ENCODE measurements at regions not wholly inside any gene's neighbourhood (a gene's known extent, or its start where the extent isn't known, plus 50 kb on each side); places are given as distances from the start of the nearest gene placed in this dataset.
"Not testable (repeated sequence)": the region's sequence is repeated elsewhere in the genome, so short reads cannot be mapped to it uniquely, and the experiment has no call there.

DNA sequence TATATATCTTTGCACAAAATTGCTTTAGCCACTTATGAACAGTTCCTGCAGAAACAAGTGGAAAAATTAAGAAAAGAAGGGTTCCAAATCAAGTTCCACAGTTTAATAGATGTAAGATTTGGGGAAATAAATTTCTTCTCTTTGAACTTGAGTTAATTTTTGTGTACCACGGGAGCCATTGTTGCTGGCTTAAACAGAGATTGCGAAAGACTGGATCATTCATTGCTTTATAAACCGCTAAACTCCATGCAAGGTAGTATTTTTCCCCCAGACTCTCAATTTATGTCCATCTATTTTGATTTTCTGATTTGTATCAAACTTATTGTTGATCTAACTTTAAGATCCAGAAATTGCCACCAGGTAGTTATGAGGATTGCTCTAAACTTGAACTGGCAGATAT is 246.1 kb upstream of the ADGRL4 start:
- Histone ChIP-seq H3K36me3 (no peaks in the 10 kb centered on the region), H3K4me3 (no peak overlapping the region), H3K27me3 (no peaks in the 10 kb centered on the region), H3K9me3 (no peaks in the 10 kb centered on the region), H3K27ac (replicated peaks in 1 of 4) (no peak overlapping the region), H3K4me1 (no peaks in the 10 kb centered on the region)
- intact Hi-C loops (cut with DNase I) = no loop called here
- no peak for TF ChIP-seq POLR2A (IDR thresholded peaks at IDR 0.05; ENCODE audit: low read depth)
- TF ChIP-seq, protein P1, sequence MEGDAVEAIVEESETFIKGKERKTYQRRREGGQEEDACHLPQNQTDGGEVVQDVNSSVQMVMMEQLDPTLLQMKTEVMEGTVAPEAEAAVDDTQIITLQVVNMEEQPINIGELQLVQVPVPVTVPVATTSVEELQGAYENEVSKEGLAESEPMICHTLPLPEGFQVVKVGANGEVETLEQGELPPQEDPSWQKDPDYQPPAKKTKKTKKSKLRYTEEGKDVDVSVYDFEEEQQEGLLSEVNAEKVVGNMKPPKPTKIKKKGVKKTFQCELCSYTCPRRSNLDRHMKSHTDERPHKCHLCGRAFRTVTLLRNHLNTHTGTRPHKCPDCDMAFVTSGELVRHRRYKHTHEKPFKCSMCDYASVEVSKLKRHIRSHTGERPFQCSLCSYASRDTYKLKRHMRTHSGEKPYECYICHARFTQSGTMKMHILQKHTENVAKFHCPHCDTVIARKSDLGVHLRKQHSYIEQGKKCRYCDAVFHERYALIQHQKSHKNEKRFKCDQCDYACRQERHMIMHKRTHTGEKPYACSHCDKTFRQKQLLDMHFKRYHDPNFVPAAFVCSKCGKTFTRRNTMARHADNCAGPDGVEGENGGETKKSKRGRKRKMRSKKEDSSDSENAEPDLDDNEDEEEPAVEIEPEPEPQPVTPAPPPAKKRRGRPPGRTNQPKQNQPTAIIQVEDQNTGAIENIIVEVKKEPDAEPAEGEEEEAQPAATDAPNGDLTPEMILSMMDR (IDR thresholded peaks at IDR 0.05) = no peak
- no peak for TF ChIP-seq EP300 (IDR thresholded peaks at IDR 0.05)
- TF ChIP-seq POLR2AphosphoS5 (IDR thresholded peaks at IDR 0.05) = no peak
- no peak for DNase-seq (ENCODE audit: extremely low spot score)
- WGBS = 89% methylated on average over 3 of the region's 3 CpGs

DNA sequence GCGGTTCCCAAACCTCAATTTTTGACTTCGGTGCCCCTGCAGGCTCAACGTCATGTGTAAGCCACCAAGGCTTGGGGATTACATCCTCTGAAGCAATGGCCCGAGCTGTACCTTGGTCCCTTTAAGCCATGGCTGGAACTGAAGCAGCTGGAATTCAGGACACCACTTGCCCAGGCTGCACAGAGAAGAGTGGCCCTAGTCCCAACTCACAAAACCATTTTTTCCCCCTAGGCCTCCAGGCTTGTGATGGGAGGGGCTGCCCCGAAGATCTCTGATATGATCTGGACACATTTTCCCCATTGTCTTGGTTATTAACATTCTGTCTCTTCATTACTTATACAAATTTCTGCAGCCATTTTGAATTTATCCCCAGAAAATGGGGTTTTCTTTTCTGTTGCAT is 233.3 kb upstream of the ADGRL4 start:
- H3K36me3 ChIP-seq = no peaks in the 10 kb centered on the region
- intact Hi-C loops (cut with DNase I) = no loop called here
- TF ChIP-seq, protein P1 (IDR thresholded peaks at IDR 0.05) = no peak
- TF ChIP-seq POLR2AphosphoS5 (IDR thresholded peaks at IDR 0.05) (no peak), EP300 (IDR thresholded peaks at IDR 0.05) (no peak), POLR2A (IDR thresholded peaks at IDR 0.05; ENCODE audit: low read depth) (no peak)

DNA sequence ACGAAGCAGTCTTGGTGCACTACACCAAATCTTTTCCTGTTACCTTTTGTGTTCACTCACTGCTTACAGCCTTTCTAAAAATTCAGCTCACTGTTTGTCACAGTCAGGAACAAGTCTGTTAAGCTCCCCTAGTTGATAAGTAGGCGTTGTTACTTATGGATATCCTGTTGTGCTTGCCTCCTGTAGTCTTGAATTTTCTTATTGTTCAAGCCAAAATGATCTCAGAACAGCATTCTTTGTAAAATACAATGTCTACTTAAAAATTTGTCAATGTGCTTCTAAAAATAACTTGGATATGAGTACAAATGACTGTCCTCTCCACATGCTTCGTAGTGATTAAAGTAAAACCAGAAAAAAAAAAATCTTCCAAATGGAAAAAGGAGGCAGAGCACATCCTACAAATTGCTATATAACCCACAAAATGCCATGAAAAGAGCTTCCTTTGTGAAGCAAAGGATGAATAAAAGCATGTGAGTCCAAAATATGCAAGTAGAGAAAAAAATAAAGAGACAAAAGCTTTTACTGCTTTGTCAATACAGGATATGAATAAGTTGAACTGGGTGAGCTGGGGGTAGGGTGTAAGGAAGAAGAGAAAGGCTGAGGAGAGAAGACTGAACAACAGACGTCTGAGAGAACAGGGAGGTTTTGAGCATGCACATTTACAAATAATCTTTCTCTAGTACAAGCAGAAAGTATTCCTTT is 228.9 kb upstream of the ADGRL4 start:
- Histone ChIP-seq H3K4me3 (no peak overlapping the region), H3K4me1 (no peaks in the 10 kb centered on the region), H3K27me3 (no peaks in the 10 kb centered on the region), H3K9me3 (no peaks in the 10 kb centered on the region), H3K27ac (replicated peaks in 1 of 4) (no peak overlapping the region), H3K36me3 (no peaks in the 10 kb centered on the region)
- intact Hi-C loops (cut with DNase I) = no loop called here
- DNase-seq (ENCODE audit: extremely low spot score) = no peak
- 43% methylated on average over 4 of the region's 4 CpGs for WGBS
- TF ChIP-seq EP300 (IDR thresholded peaks at IDR 0.05) = no peak
- no peak for TF ChIP-seq POLR2A (IDR thresholded peaks at IDR 0.05; ENCODE audit: low read depth)
- no peak for TF ChIP-seq POLR2AphosphoS5 (IDR thresholded peaks at IDR 0.05)
- TF ChIP-seq, protein P1 (IDR thresholded peaks at IDR 0.05) = no peak

More for the DNA sequence above, 233.3 kb upstream of the ADGRL4 start:
- Histone ChIP-seq H3K27ac (replicated peaks in 1 of 4) (no peak overlapping the region), H3K9me3 (no peaks in the 10 kb centered on the region), H3K4me1 (no peaks in the 10 kb centered on the region), H3K4me3 (no peak overlapping the region), H3K27me3 (no peaks in the 10 kb centered on the region)
- DNase-seq (ENCODE audit: extremely low spot score) = no peak
- 95% methylated on average over 5 of the region's 5 CpGs for WGBS

DNA sequence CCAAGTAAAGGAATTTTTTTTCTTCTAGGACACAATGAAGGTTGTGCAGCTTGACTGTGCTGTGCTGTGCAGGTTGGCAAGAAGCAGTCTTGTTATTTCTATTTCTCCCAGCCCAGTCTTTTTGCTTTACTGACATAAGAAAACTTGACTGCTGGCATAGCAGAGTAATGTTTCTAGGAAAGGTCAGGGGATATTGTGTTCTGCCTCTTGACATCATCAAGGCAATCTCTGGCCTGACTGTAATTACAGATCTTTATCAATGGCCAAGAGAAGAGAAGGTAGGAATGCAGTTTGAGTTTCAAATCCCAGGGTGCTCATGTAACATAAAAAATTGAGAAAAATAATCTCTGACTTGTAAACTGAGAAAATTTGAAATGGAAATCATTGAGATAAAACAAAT is 226.3 kb upstream of the ADGRL4 start:
- no peak overlapping the region for H3K4me3 ChIP-seq
- no peaks in the 10 kb centered on the region for H3K9me3 ChIP-seq
- no peak for DNase-seq (ENCODE audit: extremely low spot score)
- no peaks in the 10 kb centered on the region for H3K36me3 ChIP-seq
- H3K4me1 ChIP-seq = no peaks in the 10 kb centered on the region
- TF ChIP-seq POLR2AphosphoS5 (IDR thresholded peaks at IDR 0.05) = no peak
- TF ChIP-seq EP300 (IDR thresholded peaks at IDR 0.05) = no peak
- TF ChIP-seq, protein P1 (IDR thresholded peaks at IDR 0.05) = no peak
- intact Hi-C loops (cut with DNase I) = no loop called here
- H3K27me3 ChIP-seq = no peaks in the 10 kb centered on the region
- H3K27ac ChIP-seq (replicated peaks in 1 of 4) = no peak overlapping the region

DNA sequence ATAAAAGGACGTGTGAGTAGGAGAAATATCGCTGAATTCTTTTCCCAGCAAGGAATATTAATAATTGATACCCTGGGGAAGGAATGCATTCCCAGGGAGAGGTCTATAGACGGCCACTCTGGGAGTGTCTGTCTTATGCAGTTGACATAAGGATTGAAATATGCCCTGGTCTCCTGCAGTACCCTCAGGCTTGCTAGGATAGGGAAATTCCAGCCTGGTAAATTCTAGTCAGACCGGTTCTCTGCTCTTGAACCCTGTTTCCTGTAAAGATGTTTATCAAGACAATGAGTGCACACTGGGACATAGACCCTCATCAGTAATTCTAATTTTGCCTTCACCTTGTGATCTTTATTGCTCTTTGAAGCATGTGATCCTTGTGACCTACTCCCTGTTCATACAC is 224.2 kb upstream of the ADGRL4 start:
- DNase-seq (ENCODE audit: extremely low spot score); H3K9me3 ChIP-seq; H3K36me3 ChIP-seq; H3K27ac ChIP-seq (replicated peaks in 1 of 4); intact Hi-C loops (cut with DNase I); H3K4me3 ChIP-seq; H3K27me3 ChIP-seq; H3K4me1 ChIP-seq: not testable (repeated sequence)
- 94% methylated on average over 4 of the region's 4 CpGs for WGBS
